Testis (tissue), 2 donors: ENCODE measurements at regions not wholly inside any gene's neighbourhood (a gene's known extent, or its start where the extent isn't known, plus 50 kb on each side); places are given as distances from the start of the nearest gene placed in this dataset.
A peak's percentile ranks its signal among the peaks of the same experiment; 100 is the strongest.

Experiments
- DNase-seq: peaks from one replicate; pipeline ENCODE4 v3.0.0-alpha.2; 2019
- H3K27ac ChIP-seq, 2 donors: fragments of 200-600 bp; sonication (generic); one replicate each; pipeline ENCODE4 v1.5.1; 2019
- H3K27me3 ChIP-seq: fragments of 200-600 bp; sonication (generic); one replicate; pipeline ENCODE4 v1.5.1; 2019
- H3K36me3 ChIP-seq: fragments of 200-600 bp; sonication (generic); one replicate; pipeline ENCODE4 v1.5.1; 2017; ENCODE audit warnings: low read depth; ENCODE audit errors: missing control alignments
- H3K4me1 ChIP-seq: fragments of 200-600 bp; sonication (generic); one replicate; pipeline ENCODE4 v1.5.1; 2019
- H3K4me3 ChIP-seq, 2 donors: fragments of 200-600 bp; sonication (generic); one replicate each; pipeline ENCODE4 v1.5.1; 2017 to 2019
- H3K9me3 ChIP-seq: fragments of 200-600 bp; sonication (generic); one replicate; pipeline ENCODE4 v1.5.1; 2017
- POLR2A ChIP-seq: fragments of 450-650 bp; IDR thresholded peaks from one replicate; pipeline ENCODE4 v1.6.1; 2017; ENCODE audit warnings: antibody characterized with exemption, mild to moderate bottlenecking, moderate library complexity
- WGBS, 2 donors: methylation state at CpG; one replicate each; pipeline ENCODE4 v1.1.5; 2018; 5-methylcytosine and 5-hydroxymethylcytosine counted together
- intact Hi-C: fragments of 100-400 bp; cut with DNase I; formaldehyde crosslinking; loops from one replicate; pipeline ENCODE4 v1.15.1; 2023; ENCODE audit warnings: low total_unique reads
- TF ChIP-seq, protein P1 (sequence below), 3 experiments: fragments of 450-650 bp in 2 of 3; fragments of 200-600 bp in 1 of 3; sonication (generic) in 1 of 3; IDR thresholded peaks; one replicate each; pipeline ENCODE4 v1.5.1; 2016 to 2019; ENCODE audit warnings: antibody characterized with exemption in 3 of 3, mild to moderate bottlenecking in 2 of 3, moderate library complexity in 1 of 3

DNA sequence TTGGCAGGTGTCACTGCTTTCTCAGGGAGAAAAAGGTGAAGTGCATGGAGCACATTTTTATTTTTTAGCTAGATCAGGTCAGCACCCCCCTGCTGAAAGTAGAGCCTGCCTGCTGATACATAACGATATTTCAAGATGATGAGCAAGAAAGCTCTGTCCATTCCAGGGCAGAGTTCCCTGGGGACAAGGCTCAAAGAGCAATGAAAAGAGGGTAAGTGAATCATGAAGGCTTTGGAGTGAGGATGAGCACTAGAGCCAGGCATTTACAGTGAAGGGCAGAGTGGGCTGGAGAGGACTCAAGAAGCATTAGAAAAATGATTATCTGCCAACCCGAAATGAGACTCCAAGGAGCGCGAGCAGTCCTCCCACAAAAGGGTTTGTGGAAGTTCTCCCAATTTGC lies 345.7 kb downstream of the TLE4 start:
- Histone ChIP-seq H3K27me3 (no peaks in the 10 kb centered on the region), H3K9me3 (no peaks in the 10 kb centered on the region), H3K4me1 (no peaks in the 10 kb centered on the region), H3K4me3 (no peak overlapping the region), H3K36me3 (no peaks in the 10 kb centered on the region), H3K27ac (no peak overlapping the region)
- intact Hi-C loops: no loop called here
- TF ChIP-seq POLR2A: no peak
- TF ChIP-seq, protein P1, sequence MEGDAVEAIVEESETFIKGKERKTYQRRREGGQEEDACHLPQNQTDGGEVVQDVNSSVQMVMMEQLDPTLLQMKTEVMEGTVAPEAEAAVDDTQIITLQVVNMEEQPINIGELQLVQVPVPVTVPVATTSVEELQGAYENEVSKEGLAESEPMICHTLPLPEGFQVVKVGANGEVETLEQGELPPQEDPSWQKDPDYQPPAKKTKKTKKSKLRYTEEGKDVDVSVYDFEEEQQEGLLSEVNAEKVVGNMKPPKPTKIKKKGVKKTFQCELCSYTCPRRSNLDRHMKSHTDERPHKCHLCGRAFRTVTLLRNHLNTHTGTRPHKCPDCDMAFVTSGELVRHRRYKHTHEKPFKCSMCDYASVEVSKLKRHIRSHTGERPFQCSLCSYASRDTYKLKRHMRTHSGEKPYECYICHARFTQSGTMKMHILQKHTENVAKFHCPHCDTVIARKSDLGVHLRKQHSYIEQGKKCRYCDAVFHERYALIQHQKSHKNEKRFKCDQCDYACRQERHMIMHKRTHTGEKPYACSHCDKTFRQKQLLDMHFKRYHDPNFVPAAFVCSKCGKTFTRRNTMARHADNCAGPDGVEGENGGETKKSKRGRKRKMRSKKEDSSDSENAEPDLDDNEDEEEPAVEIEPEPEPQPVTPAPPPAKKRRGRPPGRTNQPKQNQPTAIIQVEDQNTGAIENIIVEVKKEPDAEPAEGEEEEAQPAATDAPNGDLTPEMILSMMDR (IDR thresholded peaks at IDR 0.05): no peak
- no peak for DNase-seq
- 57 to 81% methylated on average over 4 of the region's 4 CpGs for WGBS, 2 donors

DNA sequence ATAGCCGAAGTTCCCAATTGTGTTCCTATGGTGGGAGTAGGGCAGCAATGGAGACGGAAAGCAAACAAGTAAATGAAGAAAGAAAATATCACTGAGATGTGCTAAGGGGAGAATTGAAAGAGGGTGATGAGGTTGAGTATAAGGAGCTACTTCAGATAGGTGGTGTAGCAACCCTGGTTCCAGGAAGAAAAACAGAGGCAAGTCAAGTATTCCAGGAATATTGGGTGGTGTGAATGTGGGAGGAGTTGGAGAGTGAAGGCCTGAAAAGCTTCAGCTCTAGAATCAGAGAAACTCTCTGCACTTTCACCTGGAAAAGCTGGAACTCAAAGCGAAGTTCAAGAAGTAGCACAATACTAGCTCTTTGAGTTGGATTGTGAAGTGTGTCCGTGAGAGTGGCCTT lies 342.1 kb downstream of the TLE4 start:
- no peak for DNase-seq
- no peaks in the 10 kb centered on the region for H3K27me3 ChIP-seq
- WGBS, 2 donors: 92 to 95% methylated on average over 4 of the region's 4 CpGs
- no peaks in the 10 kb centered on the region for H3K36me3 ChIP-seq
- intact Hi-C loops: no loop called here
- H3K27ac ChIP-seq: no peak overlapping the region
- no peaks in the 10 kb centered on the region for H3K4me1 ChIP-seq
- no peak overlapping the region for H3K4me3 ChIP-seq
- TF ChIP-seq, protein P1 (IDR thresholded peaks at IDR 0.05): no peak
- TF ChIP-seq POLR2A: no peak
- no peaks in the 10 kb centered on the region for H3K9me3 ChIP-seq

DNA sequence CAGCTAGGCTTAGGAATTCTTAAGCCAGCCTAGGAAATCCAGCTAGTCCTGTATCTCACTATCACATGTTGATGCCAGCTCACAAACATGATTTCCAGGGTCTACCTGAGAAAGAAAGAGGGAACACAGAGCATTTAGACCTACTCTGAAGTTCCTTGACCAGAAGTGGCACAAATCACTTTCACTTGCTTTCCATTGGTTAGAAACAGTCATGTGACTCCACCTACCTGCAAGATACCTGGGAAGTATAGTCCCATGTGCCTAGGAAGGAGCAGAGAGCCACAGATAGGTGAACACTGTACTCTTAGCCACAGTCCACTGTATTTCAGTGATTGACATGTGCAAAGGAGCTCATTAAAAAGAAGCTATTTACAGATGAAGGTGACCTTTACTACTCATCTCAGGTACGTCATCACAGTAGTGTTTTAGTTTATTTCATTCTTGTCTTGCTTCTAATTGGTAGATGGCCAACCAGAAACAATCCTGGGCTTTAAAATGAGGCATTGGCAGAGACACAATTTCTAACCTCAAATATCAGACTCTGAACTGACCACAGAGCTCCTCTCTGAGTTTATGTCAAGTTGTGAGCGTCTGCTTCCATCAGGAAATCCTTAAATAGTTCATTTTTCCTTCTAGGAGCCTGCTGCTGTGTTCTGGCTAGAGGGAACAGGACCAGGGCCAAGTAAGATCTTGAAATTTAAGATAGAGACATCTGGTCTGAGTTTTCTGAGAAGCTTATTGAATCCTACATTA lies 340.7 kb downstream of the TLE4 start:
- TF ChIP-seq, protein P1 (IDR thresholded peaks at IDR 0.05): no peak
- TF ChIP-seq POLR2A: no peak
- Histone ChIP-seq H3K4me1 (no peaks in the 10 kb centered on the region), H3K27ac (no peak overlapping the region), H3K36me3 (no peaks in the 10 kb centered on the region), H3K9me3 (no peaks in the 10 kb centered on the region), H3K27me3 (no peaks in the 10 kb centered on the region), H3K4me3 (peak overlapping the region in 1 of 2 donors; percentile 12)
- 51 to 60% methylated on average over 2 of the region's 2 CpGs for WGBS, 2 donors
- intact Hi-C loops: no loop called here
- DNase-seq: no peak

DNA sequence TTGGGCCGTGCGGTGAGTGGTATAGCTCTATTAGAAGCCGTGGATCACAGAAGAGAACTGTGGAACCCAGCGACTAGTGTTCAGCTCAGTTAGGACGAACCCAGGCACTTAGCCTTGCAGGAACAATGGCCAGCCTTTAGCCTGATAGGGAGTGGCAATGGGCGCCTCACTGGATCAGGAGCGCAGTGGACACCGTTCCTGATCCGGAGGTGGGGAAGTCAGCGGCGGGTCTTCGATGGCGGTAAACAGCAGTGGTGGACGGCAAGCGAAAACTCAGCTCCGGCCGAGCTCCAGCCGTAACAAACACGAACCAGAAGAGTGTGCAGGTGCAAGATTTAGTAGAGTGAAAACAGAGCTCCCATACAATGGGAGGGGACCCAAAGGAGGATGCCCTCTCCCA lies 340.0 kb downstream of the TLE4 start:
- DNase-seq: peak; percentile 16
- WGBS, 2 donors: 79 to 81% methylated on average over 15 to 19 of the region's 19 CpGs
- no peaks in the 10 kb centered on the region for H3K27me3 ChIP-seq
- no peak overlapping the region for H3K27ac ChIP-seq
- no peak for TF ChIP-seq POLR2A
- TF ChIP-seq, protein P1 (IDR thresholded peaks at IDR 0.05): no peak
- H3K9me3 ChIP-seq: no peaks in the 10 kb centered on the region
- intact Hi-C loops: no loop called here
- peak overlapping the region in 1 of 2 donors; percentile 12 for H3K4me3 ChIP-seq
- no peaks in the 10 kb centered on the region for H3K4me1 ChIP-seq
- no peaks in the 10 kb centered on the region for H3K36me3 ChIP-seq
